NCI-H524 treated with DMSO at 0.1 percent for 48 hours (cell line): ENCODE measurements at regions not wholly inside any gene's neighbourhood (a gene's known extent, or its start where the extent isn't known, plus 50 kb on each side); places are given as distances from the start of the nearest gene placed in this dataset.
"Not testable (repeated sequence)": the region's sequence is repeated elsewhere in the genome, so short reads cannot be mapped to it uniquely, and the experiment has no call there.

Experiments
- DNase-seq: peaks from one replicate; lab custom pipeline; 2025; lab: John Stamatoyannopoulos, UW

DNA sequence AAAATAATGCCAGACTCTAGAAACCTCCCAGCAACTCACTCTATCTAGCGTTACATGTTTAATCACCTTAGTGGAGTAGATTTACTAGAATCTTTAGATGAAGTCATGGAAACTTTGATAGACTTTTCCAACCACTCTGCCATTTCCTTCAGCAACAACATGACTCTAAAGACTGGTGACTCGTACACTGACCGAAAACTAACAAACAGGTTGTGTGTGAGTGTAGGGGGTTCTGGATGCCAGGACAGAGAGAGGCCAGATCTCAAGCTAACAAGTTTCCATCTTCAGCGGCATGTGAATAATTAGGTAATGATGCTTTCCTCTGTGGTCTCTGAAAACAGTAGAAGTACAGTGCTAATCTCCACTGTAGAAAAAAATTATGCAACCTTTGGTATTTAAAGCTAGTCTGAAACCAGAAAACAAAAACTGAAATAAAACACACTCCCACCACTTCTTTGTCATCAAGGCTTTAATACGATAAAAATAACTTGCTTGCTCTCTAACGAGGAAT is 286.4 kb downstream of the PRDM5 start:
- DNase-seq = no peak

DNA sequence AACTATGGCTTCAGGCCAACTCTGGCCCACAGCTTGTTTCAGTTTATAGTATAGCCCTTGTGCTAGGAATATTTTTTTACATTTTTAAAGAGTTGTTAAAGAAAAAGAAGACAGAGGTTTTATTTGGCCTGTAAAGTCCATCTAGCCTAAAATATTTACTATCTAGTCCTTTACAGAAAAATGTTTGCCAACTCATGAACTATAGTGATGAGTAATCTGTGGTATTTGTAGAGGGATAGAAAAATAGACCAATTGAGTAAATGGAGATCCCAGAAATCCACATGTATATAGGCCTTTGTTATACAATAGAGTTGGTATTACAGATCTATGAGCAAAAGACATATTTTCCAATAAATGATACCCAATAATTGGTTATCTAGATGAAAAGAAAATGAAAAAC is 288.7 kb downstream of the PRDM5 start:
- DNase-seq = no peak

DNA sequence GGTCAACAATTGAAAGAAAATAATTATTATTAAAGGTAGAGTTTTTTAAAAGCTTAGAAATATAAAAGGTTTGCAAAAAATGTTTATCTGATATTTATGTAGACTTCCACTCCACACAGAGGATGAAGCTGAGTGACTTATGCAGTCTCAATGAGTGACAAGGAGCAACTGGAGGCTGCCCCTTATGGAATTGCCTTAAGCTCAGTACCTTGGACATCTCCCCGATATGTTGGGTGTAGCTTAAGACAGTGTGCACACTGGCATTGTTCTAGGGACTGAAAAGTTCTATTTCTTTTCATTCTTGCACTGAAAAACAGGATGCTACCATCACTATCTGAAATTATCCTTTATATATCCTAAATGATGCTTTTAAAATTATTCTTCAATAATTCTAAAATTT is 292.1 kb downstream of the PRDM5 start:
- no peak for DNase-seq

DNA sequence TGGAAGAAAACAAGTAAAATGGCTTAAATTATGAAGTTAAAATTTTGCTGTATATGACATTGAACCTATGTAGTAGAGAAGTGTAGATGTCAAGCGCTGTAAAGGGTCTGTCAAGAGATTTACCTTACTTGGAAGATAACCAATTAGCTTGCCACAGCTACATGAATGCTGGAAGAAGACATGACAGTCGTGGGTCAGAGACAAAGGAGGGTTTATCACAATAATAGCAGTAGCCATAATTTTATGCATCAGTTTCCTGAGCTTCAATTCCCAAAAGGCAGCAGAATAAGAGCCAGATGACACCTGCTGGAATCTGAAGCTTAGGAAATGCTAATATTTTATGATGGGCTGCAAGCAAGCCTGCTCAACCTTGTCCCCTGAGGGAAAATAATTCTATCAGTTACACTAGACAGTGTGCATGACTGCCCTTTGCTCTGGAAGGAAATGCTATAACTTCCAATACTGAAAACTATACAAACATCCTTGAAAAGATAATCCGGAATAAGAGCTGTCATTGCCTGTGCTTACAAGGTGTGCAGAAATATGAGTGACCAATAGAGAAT is 292.9 kb downstream of the PRDM5 start:
- no peak for DNase-seq

DNA sequence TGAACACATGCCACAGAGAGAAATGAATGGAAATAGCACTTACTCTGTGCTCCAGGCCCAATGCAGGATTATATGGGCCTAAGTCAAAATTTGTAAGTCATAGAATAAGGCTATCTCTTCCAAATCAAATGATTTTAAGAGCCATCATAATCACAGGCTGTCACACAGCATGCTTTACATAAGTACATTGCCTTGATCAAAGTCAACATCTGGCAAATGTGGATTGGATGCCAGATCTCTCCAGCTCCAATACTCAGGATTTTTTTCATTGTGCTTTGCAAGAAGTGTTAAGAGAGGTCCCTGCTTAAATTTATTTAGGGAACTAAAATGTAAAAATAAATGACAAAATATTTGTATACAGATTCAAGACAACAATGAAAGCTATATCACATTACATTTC is 299.9 kb downstream of the PRDM5 start:
- DNase-seq = peak; percentile 36

DNA sequence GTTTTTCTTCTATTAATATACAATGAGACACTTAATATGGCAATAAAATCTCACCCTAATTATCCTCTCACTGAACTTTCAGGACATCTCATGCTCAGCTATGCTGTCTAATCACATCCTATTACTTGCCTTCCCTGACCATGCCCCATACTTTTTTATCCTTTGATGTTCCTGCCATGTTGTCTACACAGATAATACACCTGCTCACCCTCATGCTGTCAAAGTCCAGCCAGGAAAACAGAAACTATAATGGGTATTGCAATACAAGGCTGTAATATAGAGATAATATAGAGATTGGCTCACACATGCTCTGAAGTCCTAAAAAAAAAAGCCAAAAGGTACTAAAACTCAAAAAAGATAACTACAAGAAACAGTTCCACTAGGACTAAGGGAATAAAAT is 305.4 kb downstream of the PRDM5 start:
- DNase-seq = no peak

DNA sequence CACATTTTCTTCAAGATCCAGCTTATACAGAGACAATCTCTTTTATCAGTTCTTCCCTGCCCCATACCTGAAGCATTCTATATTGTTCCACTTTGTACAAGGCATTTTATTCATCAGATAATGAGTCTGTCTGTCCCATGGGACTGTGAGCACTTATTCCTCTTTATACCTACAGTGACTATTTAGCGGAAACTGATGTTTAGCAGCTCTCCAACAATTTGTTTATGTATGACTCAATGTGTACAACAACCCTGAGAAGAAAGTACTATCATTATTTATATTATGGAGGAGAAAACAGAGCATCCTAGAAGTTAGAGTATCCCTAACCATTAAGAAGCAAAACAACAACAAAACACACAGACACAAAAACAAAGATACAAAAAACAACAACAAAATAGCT is 306.5 kb downstream of the PRDM5 start:
- no peak for DNase-seq

DNA sequence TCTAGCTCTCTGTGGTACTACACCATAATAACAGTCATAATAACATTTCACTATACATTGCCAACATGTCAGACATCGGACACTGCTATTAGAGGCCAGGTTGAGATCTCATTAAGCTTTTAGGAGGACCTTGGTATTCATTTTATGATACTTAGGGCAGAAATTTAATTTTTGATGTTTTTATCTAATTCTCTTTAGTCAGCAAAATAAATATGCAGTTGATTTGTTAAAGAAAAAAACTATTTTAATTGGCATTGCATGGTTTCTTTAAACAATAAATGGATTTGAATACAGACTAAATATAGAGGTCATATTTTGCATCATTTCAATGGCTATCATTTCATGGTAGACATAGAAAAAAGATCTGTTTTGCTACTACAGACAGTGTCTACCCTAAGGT is 308.7 kb downstream of the PRDM5 start:
- DNase-seq = no peak

DNA sequence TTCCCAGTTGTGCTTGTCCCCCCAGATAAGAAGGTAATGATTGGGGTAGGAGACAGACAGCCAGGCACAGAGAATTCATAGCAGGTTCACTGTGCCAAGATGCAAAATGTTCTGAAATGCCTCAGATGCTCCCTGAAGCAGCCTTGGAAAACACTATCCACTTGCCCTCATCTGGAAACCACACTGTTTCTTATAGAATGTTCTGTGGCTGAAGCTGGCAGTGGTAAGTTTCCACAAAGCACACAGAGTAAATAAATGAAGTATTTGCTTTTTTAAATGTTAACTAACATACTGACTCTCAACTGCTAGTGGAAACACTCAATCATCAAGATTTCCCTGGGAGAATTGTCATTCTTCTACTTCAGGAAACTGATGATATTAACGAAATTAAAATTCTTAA is 311.4 kb downstream of the PRDM5 start:
- DNase-seq = no peak

DNA sequence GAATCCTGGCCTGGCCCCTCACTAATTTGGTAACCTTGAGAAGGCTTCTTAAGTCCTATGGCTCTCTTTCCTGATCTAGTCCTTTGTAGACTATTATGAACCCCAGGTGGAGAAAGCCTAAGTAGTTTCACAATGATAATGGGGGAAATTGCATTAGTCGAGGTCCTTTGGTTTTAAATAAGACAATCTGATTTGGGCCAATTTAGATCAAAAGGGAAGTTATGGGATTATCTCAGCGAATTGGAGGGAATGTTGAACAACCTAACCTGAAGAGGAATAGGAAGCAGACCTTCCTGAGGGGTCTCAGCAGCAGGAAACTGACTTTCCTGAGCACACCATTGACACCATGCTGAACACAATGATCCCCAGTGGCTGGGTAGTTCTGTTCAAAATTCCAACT is 331.5 kb downstream of the PRDM5 start:
- DNase-seq = no peak

DNA sequence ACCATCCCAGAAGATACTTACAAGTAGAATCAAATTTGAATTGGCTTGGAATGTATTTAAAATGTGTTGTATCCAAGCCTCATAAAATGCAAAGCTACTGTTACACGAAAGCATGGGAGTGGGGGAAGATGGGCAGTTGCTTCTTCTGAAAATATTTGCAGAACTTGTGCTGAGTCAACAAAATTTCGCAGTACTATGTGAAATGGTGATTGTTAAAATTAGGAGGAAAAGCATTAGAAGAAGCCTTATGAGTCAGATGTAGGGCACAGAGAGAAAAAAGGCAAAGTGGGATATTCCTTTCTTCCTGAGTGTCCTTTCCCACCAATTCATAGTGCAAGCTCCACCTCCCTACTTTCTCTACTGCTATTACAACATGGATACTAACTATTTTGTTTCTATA is 332.7 kb downstream of the PRDM5 start:
- DNase-seq = no peak

DNA sequence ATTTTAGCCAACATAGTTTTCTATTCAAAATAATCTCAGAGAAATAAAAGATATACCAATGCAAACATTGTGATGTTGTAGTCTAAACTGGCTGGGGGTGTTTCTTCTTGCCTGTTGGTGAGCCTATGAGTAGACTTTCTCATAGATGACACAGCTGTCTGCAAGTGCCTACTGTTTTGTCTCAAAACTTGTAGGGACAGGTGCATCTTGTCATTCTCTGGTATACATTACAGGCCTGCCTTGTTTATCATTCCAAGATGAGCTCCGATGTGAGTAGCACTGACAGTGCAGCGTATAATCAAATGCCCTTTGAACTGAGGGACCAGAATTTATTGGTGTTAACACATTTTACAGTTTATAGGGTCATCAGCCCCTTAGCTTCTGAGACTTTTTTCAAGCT is 353.8 kb downstream of the PRDM5 start:
- no peak for DNase-seq

DNA sequence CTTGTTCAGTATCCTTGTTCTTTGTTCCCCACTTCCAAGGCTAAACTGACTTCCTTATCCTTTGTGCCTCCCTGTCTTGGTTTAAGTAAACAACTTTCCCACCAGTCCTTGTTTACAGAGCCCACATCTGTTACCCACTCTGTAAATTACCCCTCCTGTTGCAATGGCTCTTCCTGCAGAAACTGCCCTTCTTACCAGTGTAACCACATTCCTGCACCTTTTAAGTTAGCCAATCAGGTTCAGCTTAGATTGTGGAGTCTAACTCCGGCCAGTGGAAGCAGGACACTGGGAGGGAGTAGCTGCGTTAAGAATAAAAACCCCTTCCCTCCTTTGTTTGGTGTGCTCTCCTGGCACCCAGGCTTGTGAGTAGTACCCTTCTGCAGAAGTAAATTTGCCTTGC is 360.9 kb downstream of the PRDM5 start:
- no peak for DNase-seq

DNA sequence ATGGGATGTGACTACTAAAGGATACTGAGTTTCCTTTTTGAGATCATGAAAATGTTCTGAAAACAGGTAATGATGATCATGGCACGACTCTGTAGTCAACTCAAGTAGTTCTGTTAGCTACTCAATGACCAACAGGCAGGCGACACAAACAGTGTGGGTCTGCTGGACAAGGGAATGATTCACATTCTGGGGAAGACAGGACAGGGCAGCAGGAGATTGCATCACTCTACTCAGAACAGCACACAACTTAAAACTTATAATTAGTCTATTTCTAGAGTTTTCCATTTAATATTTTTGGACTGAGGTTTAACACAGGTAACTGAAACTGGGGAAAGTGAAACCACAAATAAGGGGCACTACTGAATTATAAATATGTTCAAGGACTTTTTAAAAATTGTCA is 365.2 kb downstream of the PRDM5 start:
- no peak for DNase-seq

DNA sequence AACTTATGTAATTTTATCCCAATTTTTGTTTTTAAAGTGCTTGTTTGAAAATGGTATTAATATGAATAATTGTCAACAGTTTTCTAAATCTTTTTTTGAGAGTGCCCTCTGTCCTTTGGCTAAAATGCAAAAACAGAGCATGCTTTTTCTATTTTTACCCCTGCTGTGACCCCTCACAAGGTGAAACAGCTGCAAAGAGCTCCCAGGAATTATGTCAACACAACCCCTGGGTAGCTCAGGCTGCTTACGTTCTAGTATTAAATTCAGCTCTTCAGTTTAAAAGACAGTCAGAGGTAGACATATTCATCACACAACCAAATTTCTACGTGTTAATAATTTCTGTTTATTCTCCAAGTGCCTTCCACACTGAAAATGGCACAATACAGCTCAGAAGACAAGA is 367.5 kb downstream of the PRDM5 start:
- DNase-seq = no peak

DNA sequence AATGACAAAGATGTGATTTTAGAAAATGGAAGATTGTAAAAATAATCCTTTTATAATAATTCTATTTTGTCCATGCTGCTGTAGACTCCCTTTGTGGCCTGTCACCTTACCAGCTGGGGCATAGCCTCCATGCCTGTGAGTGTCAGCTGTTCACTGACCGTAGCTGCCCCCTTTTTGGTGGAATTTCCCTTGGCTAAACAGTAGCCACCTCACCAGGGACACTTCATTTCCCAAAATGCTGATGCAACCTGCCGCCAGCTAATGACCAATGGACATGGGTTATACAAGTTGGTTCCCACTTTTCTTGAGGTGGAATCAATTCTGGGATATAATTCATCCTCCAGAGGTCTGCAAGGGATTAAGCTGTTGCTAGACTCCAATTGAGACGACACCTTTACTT is 368.4 kb downstream of the PRDM5 start:
- DNase-seq = no peak

DNA sequence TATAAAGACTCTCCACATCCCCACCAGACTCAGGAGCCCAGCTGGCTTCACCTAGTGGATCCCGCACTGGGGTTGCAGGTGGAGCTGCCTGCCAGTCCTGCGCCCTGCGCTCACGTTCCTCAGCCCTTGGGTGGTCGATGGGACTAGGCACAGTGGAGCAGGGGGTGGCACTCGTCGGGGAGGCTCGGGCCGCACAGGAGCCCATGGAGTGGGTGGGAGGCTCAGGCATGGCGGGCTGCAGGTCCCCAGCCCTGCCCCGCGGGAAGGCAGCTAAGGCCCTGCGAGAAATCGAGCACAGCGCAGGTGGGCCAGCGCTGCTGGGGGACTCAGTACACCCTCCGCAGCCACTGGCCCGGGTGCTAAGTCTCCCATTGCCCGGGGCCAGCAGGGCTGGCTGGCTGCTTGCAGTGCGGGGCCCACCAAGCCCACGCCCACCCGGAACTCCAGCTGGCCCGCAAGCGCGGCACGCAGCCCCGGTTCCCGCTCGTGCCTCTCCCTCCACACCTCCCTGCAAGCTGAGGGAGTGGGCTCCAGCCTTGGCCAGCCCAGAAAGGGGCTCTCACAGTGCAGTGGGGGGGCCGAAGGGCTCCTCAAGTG is 371.8 kb downstream of the PRDM5 start:
- not testable (repeated sequence) for DNase-seq

DNA sequence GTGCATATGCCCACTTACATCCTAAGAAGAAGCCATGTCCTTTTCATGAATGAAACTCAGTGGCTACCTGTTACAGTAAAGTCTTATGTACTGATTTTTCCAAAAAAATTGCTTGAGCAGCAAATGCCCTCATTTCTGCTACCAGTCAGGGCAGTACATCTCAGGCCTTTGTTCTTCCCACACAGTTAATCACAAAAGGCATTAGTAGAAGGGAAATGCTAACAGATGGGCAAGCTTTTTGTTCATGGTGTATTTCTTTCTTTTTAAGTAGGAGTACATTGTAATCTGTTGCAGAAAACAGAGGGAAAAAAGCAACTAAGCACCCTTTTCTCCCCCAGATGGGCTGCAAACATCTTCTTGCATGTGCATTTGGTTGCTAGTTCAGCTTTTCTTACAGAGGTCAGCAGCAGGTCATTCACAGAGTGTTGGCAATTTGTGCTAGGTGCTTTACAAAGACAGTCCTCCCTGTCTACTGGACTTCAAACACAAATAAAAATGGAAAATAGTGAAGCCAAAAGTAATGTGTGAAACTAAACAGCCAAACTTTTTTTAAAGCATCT is 373.4 kb downstream of the PRDM5 start:
- no peak for DNase-seq

DNA sequence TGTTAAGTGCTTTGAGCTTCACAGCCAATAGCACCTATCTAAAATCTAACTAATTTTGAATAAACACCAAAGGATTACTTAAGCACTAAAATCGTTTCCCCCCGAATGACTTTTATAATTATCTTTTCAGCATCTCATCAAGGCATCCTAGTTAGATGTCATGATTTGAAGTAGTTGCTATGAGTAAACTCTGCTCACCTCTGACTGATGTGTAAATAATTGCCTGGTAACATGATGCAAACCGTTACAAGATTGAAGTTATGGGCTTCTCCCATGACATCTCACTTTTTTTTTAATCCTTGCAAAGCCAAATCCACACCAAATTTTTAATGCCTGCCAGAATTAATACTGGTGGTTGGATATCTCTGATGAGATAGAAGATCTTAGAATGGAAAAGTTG is 377.1 kb downstream of the PRDM5 start:
- no peak for DNase-seq

DNA sequence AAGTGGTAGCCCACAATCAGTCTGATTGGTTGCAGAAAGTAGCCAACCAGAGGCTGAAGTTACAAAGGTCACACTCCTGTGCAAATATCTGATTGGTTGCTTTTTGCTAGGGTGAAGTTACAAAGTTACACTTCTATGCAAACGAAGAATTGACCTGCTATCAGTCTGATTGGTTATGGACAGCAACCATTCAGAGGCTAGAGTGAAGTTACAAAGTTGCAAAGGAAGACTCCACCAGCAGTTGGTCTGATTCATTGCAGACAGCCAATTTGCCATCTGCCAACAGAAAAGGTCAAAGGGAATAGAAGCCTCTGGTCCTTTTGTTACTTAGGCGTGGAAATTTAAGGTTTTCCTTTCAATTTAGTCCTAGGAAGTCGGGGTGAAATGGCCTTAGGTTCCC is 377.7 kb downstream of the PRDM5 start:
- DNase-seq = no peak

DNA sequence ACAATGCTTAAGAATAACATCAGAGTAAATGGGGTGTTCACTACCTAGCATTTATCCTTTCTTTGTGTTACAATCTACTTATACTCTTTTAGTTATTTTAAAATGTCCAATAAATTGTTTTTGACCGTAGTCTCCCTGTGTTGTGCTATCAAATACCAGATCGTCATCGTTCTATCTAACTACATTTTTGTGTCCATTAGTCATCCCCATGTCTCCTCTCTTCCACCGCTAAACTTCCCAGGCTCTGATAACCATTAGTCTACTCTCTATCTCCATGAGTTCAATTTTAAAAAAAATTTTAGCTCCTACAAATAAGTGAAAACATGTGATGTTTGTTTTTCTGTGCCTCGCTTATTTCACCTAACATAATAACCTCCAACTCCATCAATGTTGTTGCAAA is 381.9 kb downstream of the PRDM5 start:
- no peak for DNase-seq

DNA sequence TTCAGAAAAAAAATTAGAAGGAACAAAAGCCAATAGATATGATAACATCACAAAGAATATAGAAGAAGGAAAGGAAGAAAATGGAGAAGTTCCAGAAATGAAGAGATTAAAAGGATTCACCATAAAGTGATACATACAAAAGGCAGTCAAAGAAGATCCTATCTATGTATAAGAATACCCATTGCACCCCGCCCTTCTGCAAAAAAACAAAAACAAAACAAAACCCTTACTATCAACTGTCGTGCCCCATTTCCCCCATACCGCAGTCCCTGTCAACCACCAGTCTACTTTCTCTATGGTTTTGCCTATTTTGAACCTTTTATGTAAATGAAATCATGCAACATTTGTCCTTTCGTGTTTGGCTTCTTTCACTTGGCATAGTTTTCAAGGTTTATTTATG is 385.6 kb downstream of the PRDM5 start:
- DNase-seq = no peak

DNA sequence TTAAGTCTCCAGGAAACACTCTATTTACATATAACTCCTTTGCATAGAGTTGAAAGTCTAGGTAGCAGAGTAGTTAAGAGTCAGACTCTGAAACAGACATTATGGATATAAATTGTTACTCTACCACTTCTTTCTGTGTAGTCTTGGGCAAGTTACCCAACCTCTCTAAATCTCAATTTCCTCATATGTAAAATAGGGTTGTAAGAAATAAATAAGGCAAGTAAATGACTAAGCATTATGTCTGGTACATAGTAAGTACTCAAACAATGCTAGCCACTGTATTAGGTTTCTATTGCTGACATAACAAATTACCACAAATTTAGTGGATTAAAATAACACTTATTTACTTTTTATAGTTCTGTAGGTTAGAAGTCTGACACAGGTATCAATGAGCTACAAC is 394.1 kb downstream of the PRDM5 start:
- DNase-seq = no peak

DNA sequence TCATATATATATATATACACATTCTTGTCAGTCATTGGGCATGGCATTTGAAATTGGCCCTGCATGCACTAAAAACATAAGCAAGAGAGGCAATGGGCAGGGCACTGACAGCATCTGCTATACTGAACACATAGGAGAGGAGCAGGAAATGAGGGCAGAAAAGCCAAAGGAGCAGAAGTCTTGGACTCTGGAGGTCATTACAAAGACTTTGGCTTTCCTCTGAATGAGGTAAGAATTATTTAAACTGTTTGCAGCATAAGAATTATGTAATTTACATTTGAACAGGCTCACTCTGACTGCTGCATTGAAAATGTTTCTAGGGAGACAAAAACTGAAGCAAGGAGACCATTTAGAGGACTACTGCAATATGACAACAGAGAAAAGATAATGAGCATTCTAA is 396.5 kb downstream of the PRDM5 start:
- DNase-seq = no peak
